ENCODE measurements at regions not wholly inside any gene's neighbourhood (a gene's known extent, or its start where the extent isn't known, plus 50 kb on each side); places are given as distances from the start of the nearest gene placed in this dataset.

DNA sequence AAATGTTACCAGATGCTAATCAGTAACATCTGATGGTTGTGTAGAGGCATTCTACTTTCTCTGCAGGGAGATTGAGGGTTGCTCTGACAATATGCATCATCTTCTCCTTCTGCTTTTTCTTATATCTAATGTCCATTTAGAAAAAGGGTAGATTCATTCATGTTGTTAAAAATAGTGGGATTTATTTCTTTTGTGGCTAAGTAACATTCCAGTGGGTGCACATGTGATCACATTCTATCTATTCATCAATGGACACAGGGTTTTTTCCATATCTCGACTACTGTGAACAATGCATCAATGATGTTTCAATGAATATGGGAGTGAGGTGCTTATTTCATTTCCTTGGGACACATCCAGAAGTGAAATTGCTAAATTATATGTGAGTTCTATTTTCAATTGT lies 103.9 kb downstream of the CRPPA start:
- TF ChIP-seq, protein P1, sequence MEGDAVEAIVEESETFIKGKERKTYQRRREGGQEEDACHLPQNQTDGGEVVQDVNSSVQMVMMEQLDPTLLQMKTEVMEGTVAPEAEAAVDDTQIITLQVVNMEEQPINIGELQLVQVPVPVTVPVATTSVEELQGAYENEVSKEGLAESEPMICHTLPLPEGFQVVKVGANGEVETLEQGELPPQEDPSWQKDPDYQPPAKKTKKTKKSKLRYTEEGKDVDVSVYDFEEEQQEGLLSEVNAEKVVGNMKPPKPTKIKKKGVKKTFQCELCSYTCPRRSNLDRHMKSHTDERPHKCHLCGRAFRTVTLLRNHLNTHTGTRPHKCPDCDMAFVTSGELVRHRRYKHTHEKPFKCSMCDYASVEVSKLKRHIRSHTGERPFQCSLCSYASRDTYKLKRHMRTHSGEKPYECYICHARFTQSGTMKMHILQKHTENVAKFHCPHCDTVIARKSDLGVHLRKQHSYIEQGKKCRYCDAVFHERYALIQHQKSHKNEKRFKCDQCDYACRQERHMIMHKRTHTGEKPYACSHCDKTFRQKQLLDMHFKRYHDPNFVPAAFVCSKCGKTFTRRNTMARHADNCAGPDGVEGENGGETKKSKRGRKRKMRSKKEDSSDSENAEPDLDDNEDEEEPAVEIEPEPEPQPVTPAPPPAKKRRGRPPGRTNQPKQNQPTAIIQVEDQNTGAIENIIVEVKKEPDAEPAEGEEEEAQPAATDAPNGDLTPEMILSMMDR (IDR thresholded peaks at IDR 0.05): no peak
- no peak for TF ChIP-seq POLR2A (IDR thresholded peaks at IDR 0.05)

All from tibial nerve (tissue), 3 donors.